Hepatocyte (in vitro differentiated cells): ENCODE measurements at regions not wholly inside any gene's neighbourhood (a gene's known extent, or its start where the extent isn't known, plus 50 kb on each side); places are given as distances from the start of the nearest gene placed in this dataset.

Source experiments
- DNase-seq: peaks from one replicate; pipeline ENCODE4 v3.0.0-alpha.2; 2016; ENCODE audit warnings: low spot score
- H2AFZ ChIP-seq: fragments of 200-600 bp; sonication (generic); 2 replicates; pipeline ENCODE4 v1.6.0; 2016; ENCODE audit warnings: antibody characterized with exemption, mild to moderate bottlenecking
- H3K27ac ChIP-seq: fragments of 200-600 bp; sonication (generic); 2 replicates; pipeline ENCODE4 v1.5.1; 2016; ENCODE audit warnings: mild to moderate bottlenecking
- H3K27me3 ChIP-seq: fragments of 200-600 bp; sonication (generic); 2 replicates; pipeline ENCODE4 v1.6.1; 2016
- H3K36me3 ChIP-seq: fragments of 200-600 bp; sonication (generic); replicated peaks from 2 replicates; pipeline ENCODE4 v1.5.1; 2016; ENCODE audit warnings: low read depth; ENCODE audit not compliant: insufficient read depth
- H3K4me1 ChIP-seq: fragments of 200-600 bp; sonication (generic); 2 replicates; pipeline ENCODE4 v1.5.1; 2016; ENCODE audit warnings: mild to moderate bottlenecking, moderate library complexity; ENCODE audit not compliant: insufficient read depth
- H3K4me2 ChIP-seq: fragments of 200-600 bp; sonication (generic); 2 replicates; pipeline ENCODE4 v1.6.0; 2016
- H3K4me3 ChIP-seq: fragments of 200-600 bp; sonication (generic); 2 replicates; pipeline ENCODE4 v1.5.1; 2016; ENCODE audit warnings: mild to moderate bottlenecking
- H3K79me2 ChIP-seq: fragments of 200-600 bp; sonication (generic); 2 replicates; pipeline ENCODE4 v1.6.0; 2017; ENCODE audit warnings: mild to moderate bottlenecking
- H3K9me2 ChIP-seq: fragments of 200-600 bp; sonication (generic); replicated peaks from 2 replicates; pipeline ENCODE4 v1.6.0; 2017; ENCODE audit warnings: mild to moderate bottlenecking; ENCODE audit not compliant: insufficient read depth
- H3K9me3 ChIP-seq: fragments of 200-600 bp; sonication (generic); 2 replicates; pipeline ENCODE4 v1.5.1; 2016; ENCODE audit warnings: low read depth, mild to moderate bottlenecking
- H4K20me1 ChIP-seq: fragments of 200-600 bp; sonication (generic); 2 replicates; pipeline ENCODE4 v1.6.0; 2016; ENCODE audit warnings: mild to moderate bottlenecking; ENCODE audit not compliant: insufficient read depth, poor library complexity, severe bottlenecking
- EZH2 ChIP-seq: fragments of 200-600 bp; sonication (generic); IDR thresholded peaks from 2 replicates; pipeline ENCODE4 v1.6.1; 2016; ENCODE audit warnings: antibody characterized with exemption, mild to moderate bottlenecking, borderline replicate concordance
- EZH2phosphoT487 ChIP-seq: fragments of 200-600 bp; sonication (generic); IDR thresholded peaks from one replicate; pipeline ENCODE4 v1.6.1; 2018; ENCODE audit warnings: antibody characterized with exemption, mild to moderate bottlenecking, low read depth, moderate library complexity; ENCODE audit not compliant: unreplicated experiment, severe bottlenecking
- WGBS: methylation state at CpG from one replicate; pipeline ENCODE4 v1.1.6; 2016; ENCODE audit warnings: low lambda C conversion rate; ENCODE audit errors: missing lambda C conversion rate; 5-methylcytosine and 5-hydroxymethylcytosine counted together
- TF ChIP-seq, protein P1 (sequence below): fragments of 200-600 bp; sonication (generic); IDR thresholded peaks from 2 replicates; pipeline ENCODE4 v1.5.1; 2016; ENCODE audit warnings: antibody characterized with exemption, mild to moderate bottlenecking; ENCODE audit not compliant: poor library complexity

DNA sequence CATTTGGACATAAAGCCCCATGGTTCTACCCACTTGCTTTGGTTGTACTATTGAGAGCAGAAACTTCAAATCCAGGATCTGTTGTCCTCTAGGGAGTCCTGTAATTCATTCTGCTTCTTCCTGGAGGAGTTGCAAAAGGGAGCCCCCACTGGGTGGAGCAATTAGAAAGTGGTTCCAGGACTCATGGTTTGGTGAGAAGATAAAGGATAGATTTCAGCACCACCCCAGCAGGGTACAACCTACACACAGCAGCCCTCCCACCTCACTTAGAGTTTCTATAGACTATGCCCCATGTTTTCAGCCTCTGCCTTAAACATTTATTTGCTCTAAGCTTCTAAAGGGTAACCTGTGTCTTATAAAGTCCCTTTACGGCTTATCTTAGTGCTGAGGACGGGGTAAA is 112.6 kb upstream of the ARRDC3 start:
- H3K4me1 ChIP-seq = no peaks in the 10 kb centered on the region
- no peaks in the 10 kb centered on the region for H3K36me3 ChIP-seq
- 50% methylated on average over 2 of the region's 2 CpGs for WGBS
- no peaks in the 10 kb centered on the region for H3K79me2 ChIP-seq
- DNase-seq = no peak
- H3K4me2 ChIP-seq = no peak overlapping the region
- TF ChIP-seq EZH2 (no peak), EZH2phosphoT487 (no peak)
- TF ChIP-seq, protein P1, sequence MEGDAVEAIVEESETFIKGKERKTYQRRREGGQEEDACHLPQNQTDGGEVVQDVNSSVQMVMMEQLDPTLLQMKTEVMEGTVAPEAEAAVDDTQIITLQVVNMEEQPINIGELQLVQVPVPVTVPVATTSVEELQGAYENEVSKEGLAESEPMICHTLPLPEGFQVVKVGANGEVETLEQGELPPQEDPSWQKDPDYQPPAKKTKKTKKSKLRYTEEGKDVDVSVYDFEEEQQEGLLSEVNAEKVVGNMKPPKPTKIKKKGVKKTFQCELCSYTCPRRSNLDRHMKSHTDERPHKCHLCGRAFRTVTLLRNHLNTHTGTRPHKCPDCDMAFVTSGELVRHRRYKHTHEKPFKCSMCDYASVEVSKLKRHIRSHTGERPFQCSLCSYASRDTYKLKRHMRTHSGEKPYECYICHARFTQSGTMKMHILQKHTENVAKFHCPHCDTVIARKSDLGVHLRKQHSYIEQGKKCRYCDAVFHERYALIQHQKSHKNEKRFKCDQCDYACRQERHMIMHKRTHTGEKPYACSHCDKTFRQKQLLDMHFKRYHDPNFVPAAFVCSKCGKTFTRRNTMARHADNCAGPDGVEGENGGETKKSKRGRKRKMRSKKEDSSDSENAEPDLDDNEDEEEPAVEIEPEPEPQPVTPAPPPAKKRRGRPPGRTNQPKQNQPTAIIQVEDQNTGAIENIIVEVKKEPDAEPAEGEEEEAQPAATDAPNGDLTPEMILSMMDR = no peak
- no peaks in the 10 kb centered on the region for H3K9me3 ChIP-seq
- H4K20me1 ChIP-seq = no peaks in the 10 kb centered on the region
- no peak overlapping the region for H3K27ac ChIP-seq
- peaks cover 3% of the 10 kb centered on the region for H3K27me3 ChIP-seq
- no peak overlapping the region for H2AFZ ChIP-seq
- no peaks in the 10 kb centered on the region for H3K9me2 ChIP-seq
- no peak overlapping the region for H3K4me3 ChIP-seq

GRCh38 chr5:91494447-91494996 is 111.4 kb upstream of the ARRDC3 start:
- no peak for TF ChIP-seq EZH2phosphoT487
- TF ChIP-seq EZH2 = no peak
- TF ChIP-seq, protein P1 = no peak
- Histone ChIP-seq H3K4me3 (no peak overlapping the region), H3K9me2 (no peaks in the 10 kb centered on the region), H2AFZ (no peak overlapping the region), H4K20me1 (no peaks in the 10 kb centered on the region), H3K36me3 (no peaks in the 10 kb centered on the region), H3K27me3 (peaks cover 3% of the 10 kb centered on the region), H3K27ac (no peak overlapping the region), H3K4me2 (no peak overlapping the region), H3K79me2 (no peaks in the 10 kb centered on the region), H3K9me3 (no peaks in the 10 kb centered on the region), H3K4me1 (no peaks in the 10 kb centered on the region)
- no peak for DNase-seq
- WGBS = 76% methylated on average over 4 of the region's 4 CpGs

- no peaks in the 10 kb centered on the region for H3K36me3 ChIP-seq
- H2AFZ ChIP-seq = no peak overlapping the region
- H3K9me2 ChIP-seq = no peaks in the 10 kb centered on the region
- H3K27me3 ChIP-seq = no peaks in the 10 kb centered on the region
- no peak for DNase-seq
- no peaks in the 10 kb centered on the region for H3K79me2 ChIP-seq
- H3K9me3 ChIP-seq = no peaks in the 10 kb centered on the region
- H3K4me1 ChIP-seq = no peaks in the 10 kb centered on the region
- TF ChIP-seq EZH2 (no peak), EZH2phosphoT487 (no peak)
- TF ChIP-seq, protein P1 = no peak
- H3K27ac ChIP-seq = no peak overlapping the region
- 59% methylated on average over 1 of the region's 1 CpG for WGBS
- H3K4me2 ChIP-seq = no peak overlapping the region
- no peak overlapping the region for H3K4me3 ChIP-seq
- H4K20me1 ChIP-seq = no peaks in the 10 kb centered on the region
Observed at GRCh38 chr5:91493086-91493485, 110.0 kb upstream of the ARRDC3 start.

DNA sequence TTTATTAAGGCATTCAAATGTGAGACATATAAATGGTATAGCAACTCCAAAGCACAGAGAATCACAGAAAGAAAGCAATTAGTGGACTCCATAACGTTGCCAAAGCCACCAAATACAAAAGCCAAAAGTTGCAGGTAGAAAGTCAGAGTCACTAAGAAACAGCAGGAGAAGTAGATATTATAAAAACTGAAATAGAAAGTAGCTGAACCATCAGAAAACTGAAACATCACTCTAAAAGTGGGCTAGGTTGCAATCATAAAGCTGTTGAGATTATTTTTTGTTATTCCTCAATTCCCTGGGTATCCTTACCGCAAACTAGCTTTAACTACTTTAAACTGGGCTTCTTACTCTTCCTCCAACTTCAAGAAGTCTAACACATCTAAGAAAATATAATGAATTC is 108.1 kb upstream of the ARRDC3 start:
- Histone ChIP-seq H3K4me1 (no peaks in the 10 kb centered on the region), H3K9me3 (no peaks in the 10 kb centered on the region), H4K20me1 (no peaks in the 10 kb centered on the region), H3K27me3 (no peaks in the 10 kb centered on the region), H3K4me3 (no peak overlapping the region), H3K36me3 (no peaks in the 10 kb centered on the region), H3K79me2 (no peaks in the 10 kb centered on the region), H3K4me2 (no peak overlapping the region), H2AFZ (no peak overlapping the region), H3K27ac (no peak overlapping the region), H3K9me2 (no peaks in the 10 kb centered on the region)
- no peak for DNase-seq
- TF ChIP-seq EZH2phosphoT487 (no peak), EZH2 (no peak)
- TF ChIP-seq, protein P1 = no peak
- WGBS = 86% methylated on average over 2 of the region's 2 CpGs
